Coronary artery (tissue), 2 donors: ENCODE measurements at regions not wholly inside any gene's neighbourhood (a gene's known extent, or its start where the extent isn't known, plus 50 kb on each side); places are given as distances from the start of the nearest gene placed in this dataset.

Experiments
- DNase-seq: peaks from one replicate; pipeline ENCODE4 v3.0.0-alpha.2; 2017; ENCODE audit warnings: low spot score
- H3K27ac ChIP-seq, 2 donors: fragments of 200-600 bp; sonication (generic); one replicate each; pipeline ENCODE4 v1.5.1; 2016 to 2019
- H3K4me3 ChIP-seq: fragments of 200-600 bp; sonication (generic); 2 replicates; pipeline ENCODE4 v1.5.1; 2016; ENCODE audit warnings: mild to moderate bottlenecking, moderate library complexity
- TF ChIP-seq, protein P1 (sequence below): fragments of 200-600 bp; sonication (generic); IDR thresholded peaks from one replicate; pipeline ENCODE4 v1.5.1; 2019; ENCODE audit warnings: antibody characterized with exemption

DNA sequence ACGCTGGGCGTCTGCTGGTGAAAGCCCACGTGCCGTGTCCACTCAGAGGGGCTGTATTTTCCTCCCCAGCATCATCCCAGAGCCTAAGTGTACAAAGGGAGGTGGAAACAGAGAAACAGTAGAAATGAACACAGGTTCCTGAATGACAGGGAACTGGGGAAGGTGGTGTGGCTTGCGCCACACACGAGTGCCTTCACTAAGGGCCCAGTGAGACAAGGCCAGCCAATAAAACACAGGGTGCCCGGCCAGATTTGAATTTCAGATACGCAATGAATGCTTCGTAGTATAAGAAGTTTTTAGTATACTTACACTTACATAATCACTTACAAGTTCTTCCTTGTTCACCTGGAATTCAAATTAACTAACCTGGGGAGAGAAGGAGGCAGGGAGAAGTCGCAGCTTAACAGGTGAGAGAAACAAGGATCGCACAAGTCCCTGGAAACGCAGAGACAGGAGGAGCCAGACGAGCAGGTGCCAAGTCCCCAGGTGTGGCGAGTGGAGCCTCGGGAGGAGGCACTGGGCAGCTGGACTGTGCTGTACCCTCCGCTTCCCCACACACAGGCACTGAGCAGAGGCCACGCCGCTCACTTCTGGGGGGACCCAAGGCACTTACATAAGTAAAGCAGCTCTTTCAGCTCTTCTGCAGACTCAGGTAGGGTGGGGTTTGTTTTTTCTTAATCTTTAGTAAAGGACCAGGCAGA is 105.2 kb upstream of the MGMT start:
- no peak overlapping the region for H3K27ac ChIP-seq
- TF ChIP-seq, protein P1, sequence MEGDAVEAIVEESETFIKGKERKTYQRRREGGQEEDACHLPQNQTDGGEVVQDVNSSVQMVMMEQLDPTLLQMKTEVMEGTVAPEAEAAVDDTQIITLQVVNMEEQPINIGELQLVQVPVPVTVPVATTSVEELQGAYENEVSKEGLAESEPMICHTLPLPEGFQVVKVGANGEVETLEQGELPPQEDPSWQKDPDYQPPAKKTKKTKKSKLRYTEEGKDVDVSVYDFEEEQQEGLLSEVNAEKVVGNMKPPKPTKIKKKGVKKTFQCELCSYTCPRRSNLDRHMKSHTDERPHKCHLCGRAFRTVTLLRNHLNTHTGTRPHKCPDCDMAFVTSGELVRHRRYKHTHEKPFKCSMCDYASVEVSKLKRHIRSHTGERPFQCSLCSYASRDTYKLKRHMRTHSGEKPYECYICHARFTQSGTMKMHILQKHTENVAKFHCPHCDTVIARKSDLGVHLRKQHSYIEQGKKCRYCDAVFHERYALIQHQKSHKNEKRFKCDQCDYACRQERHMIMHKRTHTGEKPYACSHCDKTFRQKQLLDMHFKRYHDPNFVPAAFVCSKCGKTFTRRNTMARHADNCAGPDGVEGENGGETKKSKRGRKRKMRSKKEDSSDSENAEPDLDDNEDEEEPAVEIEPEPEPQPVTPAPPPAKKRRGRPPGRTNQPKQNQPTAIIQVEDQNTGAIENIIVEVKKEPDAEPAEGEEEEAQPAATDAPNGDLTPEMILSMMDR = no peak
- no peak for DNase-seq

GRCh38 chr10:129364949-129365348 is 102.1 kb upstream of the MGMT start:
- no peak overlapping the region for H3K27ac ChIP-seq
- no peak for DNase-seq

More for the DNA sequence above, 105.2 kb upstream of the MGMT start:
- H3K4me3 ChIP-seq = no peak overlapping the region

DNA sequence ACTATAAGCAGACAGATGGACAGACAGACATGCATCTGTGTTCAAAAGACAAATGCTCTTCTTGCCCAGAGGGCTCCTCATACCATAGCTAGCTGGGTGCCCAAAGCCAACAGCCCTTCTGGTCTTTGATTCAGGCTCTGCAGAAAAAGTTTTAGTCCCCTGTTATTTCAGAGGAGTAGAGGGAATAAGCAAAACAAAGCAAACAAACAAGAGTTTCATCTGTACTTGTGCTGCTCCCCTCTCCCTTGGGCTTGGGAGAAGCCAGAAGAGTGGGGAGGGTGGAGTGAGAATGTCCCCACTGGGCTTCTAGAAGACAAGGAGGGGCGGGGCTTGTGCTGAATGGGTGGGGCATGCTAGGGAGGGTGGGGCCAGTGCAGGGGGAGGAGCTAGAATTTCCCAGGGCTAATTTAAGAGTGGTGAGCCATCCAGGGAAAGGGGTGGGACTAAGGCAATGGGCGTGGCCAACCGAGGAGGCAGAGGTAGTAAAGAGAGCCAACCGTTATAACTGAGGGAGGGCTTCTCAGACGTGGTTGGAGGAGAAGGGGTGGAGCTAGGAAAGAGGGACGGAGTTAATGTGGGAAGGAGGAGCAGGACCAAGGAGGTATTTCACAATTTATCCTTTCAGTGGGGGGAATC is 101.2 kb upstream of the MGMT start:
- no peak for DNase-seq
- TF ChIP-seq, protein P1 = no peak
- H3K4me3 ChIP-seq = no peak overlapping the region
- H3K27ac ChIP-seq = no peak overlapping the region

More at GRCh38 chr10:129364949-129365348, 102.1 kb upstream of the MGMT start:
- TF ChIP-seq, protein P1 = no peak
- H3K4me3 ChIP-seq = no peak overlapping the region

DNA sequence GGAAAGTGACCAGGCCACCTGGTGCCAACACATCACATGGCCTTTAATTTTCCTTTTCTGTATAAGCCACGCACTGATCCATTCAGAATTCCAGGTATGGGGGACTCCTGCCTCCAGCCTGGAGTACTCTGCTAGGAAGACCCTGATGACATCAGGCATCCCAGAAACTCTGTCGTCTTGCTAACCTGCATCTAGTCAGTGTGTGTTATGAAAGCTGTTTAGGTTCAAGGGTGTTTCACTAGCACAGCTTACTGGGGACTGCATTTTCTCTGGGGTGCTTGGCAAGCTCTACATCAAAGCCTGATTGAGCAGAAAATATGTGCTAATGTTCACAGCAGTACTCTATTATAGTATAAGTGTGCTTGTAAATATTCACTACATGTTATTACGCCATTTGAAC is 100.6 kb upstream of the MGMT start:
- Histone ChIP-seq H3K4me3 (no peak overlapping the region), H3K27ac (no peak overlapping the region)
- DNase-seq = no peak
- TF ChIP-seq, protein P1 = no peak

GRCh38 chr10:129369566-129369965 is 97.5 kb upstream of the MGMT start:
- no peak overlapping the region for H3K27ac ChIP-seq
- H3K4me3 ChIP-seq = no peak overlapping the region
- TF ChIP-seq, protein P1 = no peak
- DNase-seq = no peak

GRCh38 chr10:129371541-129371940 is 95.5 kb upstream of the MGMT start:
- TF ChIP-seq, protein P1 = no peak
- DNase-seq = peak; percentile 28
- no peak overlapping the region for H3K27ac ChIP-seq
- no peak overlapping the region for H3K4me3 ChIP-seq

GRCh38 chr10:129372172-129372571 is 94.9 kb upstream of the MGMT start:
- peak; percentile 33 for DNase-seq
- TF ChIP-seq, protein P1 = no peak
- Histone ChIP-seq H3K27ac (no peak overlapping the region), H3K4me3 (no peak overlapping the region)
